Natural killer cell (primary cell): ENCODE measurements at regions not wholly inside any gene's neighbourhood (a gene's known extent, or its start where the extent isn't known, plus 50 kb on each side); places are given as distances from the start of the nearest gene placed in this dataset.

Experiments
- ATAC-seq, 3 donors: fragments of 150-1000 bp in 2 of 3; fragments of 200-7000 bp in 1 of 3; cut with Tn5 transposase; 1 replicate in 1 of 3; 2 replicates in 2 of 3; pipeline ENCODE4 v1.10.0; 2021; ENCODE audit warnings: mild to moderate bottlenecking in 2 of 3, moderate library complexity in 2 of 3
- DNase-seq, 2 donors: peaks; one replicate each; pipeline versions ENCODE4 v3.0.0 to v3.0.0-alpha.2; 2013 to 2021; ENCODE audit warnings: mixed read lengths in 1 of 2
- H3K27ac ChIP-seq: one replicate; pipeline ENCODE4 v1.5.1; 2013; ENCODE audit warnings: mild to moderate bottlenecking, low read length
- H3K27me3 ChIP-seq: one replicate; pipeline ENCODE4 v1.6.1; 2013; ENCODE audit warnings: low read length; ENCODE audit not compliant: control insufficient read depth, insufficient read depth
- H3K36me3 ChIP-seq: one replicate; pipeline ENCODE4 v1.6.1; 2013; ENCODE audit warnings: low read length; ENCODE audit not compliant: control insufficient read depth, insufficient read depth
- H3K4me1 ChIP-seq: one replicate; pipeline ENCODE4 v1.6.1; 2013; ENCODE audit warnings: low read length; ENCODE audit not compliant: control insufficient read depth, insufficient read depth
- H3K4me3 ChIP-seq: one replicate; pipeline ENCODE4 v1.5.1; 2013; ENCODE audit warnings: low read length
- H3K9me3 ChIP-seq: one replicate; pipeline ENCODE4 v1.6.1; 2013; ENCODE audit warnings: low read length; ENCODE audit not compliant: control insufficient read depth, insufficient read depth
- H3K27ac Mint-ChIP-seq, 2 donors: one replicate each; pipeline ENCODE4 v1.8.0; 2022; ENCODE audit warnings: mild to moderate bottlenecking in 2 of 2, mixed read lengths in 2 of 2, moderate library complexity in 1 of 2
- H3K27me3 Mint-ChIP-seq, 2 donors: one replicate each; pipeline ENCODE4 v1.8.0; 2022; ENCODE audit warnings: low read depth in 2 of 2, mixed read lengths in 2 of 2
- H3K36me3 Mint-ChIP-seq: one replicate; pipeline ENCODE4 v1.8.0; 2022; ENCODE audit warnings: mixed read lengths
- H3K4me1 Mint-ChIP-seq, 2 donors: one replicate each; pipeline ENCODE4 v1.8.0; 2022; ENCODE audit warnings: mixed read lengths in 2 of 2
- H3K4me3 Mint-ChIP-seq: one replicate; pipeline ENCODE4 v1.8.0; 2022; ENCODE audit warnings: mild to moderate bottlenecking, moderate library complexity, mixed read lengths
- H3K9me3 Mint-ChIP-seq, 2 donors: one replicate each; pipeline ENCODE4 v1.8.0; 2022; ENCODE audit warnings: mixed read lengths in 2 of 2
- CTCF ChIP-seq: fragments of 200-600 bp; IDR thresholded peaks from one replicate; pipeline ENCODE4 v1.8.0; 2022; ENCODE audit warnings: antibody characterized with exemption
- WGBS: methylation state at CpG from one replicate; pipeline ENCODE4 v1.1.7; 2013; ENCODE audit warnings: missing lambda C conversion rate; ENCODE audit not compliant: insufficient coverage; 5-methylcytosine and 5-hydroxymethylcytosine counted together
- intact Hi-C: fragments of 100-400 bp; cut with micrococcal nuclease; formaldehyde crosslinking; loops from one replicate; pipeline ENCODE4 v1.14.2; 2022

- Histone ChIP-seq H3K4me3 (no peak overlapping the region), H3K4me1 (no peaks in the 10 kb centered on the region), H3K27ac (no peak overlapping the region), H3K27me3 (no peaks in the 10 kb centered on the region), H3K36me3 (no peaks in the 10 kb centered on the region), H3K9me3 (no peaks in the 10 kb centered on the region)
- Mint-ChIP-seq H3K4me1 (no peaks in the 10 kb centered on the region), H3K36me3 (no peaks in the 10 kb centered on the region), H3K4me3 (no peak overlapping the region), H3K9me3 (peaks cover 0 to 2% of the 10 kb centered on the region in 2 donors), H3K27me3 (peaks cover 0 to 6% of the 10 kb centered on the region in 2 donors), H3K27ac (no peak overlapping the region)
- ATAC-seq (no peak), DNase-seq (no peak)
- intact Hi-C loops = no loop called here
- no peak for TF ChIP-seq CTCF
- 86% methylated on average over 4 of the region's 5 CpGs for WGBS
Measured at GRCh38 chr3:24953060-24953771, 458.6 kb upstream of the THRB start.

GRCh38 chr3:24956613-24957012, 462.0 kb upstream of the THRB start:
- Mint-ChIP-seq H3K4me3 (no peak overlapping the region), H3K27me3 (peaks cover 0 to 6% of the 10 kb centered on the region in 2 donors), H3K4me1 (no peaks in the 10 kb centered on the region), H3K27ac (no peak overlapping the region), H3K36me3 (no peaks in the 10 kb centered on the region), H3K9me3 (peaks cover 0 to 2% of the 10 kb centered on the region in 2 donors)
- Histone ChIP-seq H3K4me3 (no peak overlapping the region), H3K9me3 (no peaks in the 10 kb centered on the region), H3K27me3 (no peaks in the 10 kb centered on the region), H3K36me3 (no peaks in the 10 kb centered on the region), H3K27ac (no peak overlapping the region), H3K4me1 (no peaks in the 10 kb centered on the region)
- WGBS = 69% methylated on average over 4 of the region's 4 CpGs
- no peak for DNase-seq
- no peak for TF ChIP-seq CTCF
- ATAC-seq = no peak
- intact Hi-C loops = no loop called here

- H3K4me1 Mint-ChIP-seq = no peaks in the 10 kb centered on the region
- no peak overlapping the region for H3K27ac Mint-ChIP-seq
- intact Hi-C loops = no loop called here
- DNase-seq (no peak), ATAC-seq (no peak)
- 70% methylated on average over 2 of the region's 2 CpGs for WGBS
- no peaks in the 10 kb centered on the region for H3K9me3 ChIP-seq
- H3K4me1 ChIP-seq = no peaks in the 10 kb centered on the region
- no peaks in the 10 kb centered on the region for H3K36me3 ChIP-seq
- H3K27ac ChIP-seq = no peak overlapping the region
- H3K27me3 ChIP-seq = no peaks in the 10 kb centered on the region
- no peak overlapping the region for H3K4me3 ChIP-seq
- no peak for TF ChIP-seq CTCF
- peaks cover 0 to 2% of the 10 kb centered on the region in 2 donors for H3K9me3 Mint-ChIP-seq
- H3K4me3 Mint-ChIP-seq = no peak overlapping the region
- peaks cover 0 to 6% of the 10 kb centered on the region in 2 donors for H3K27me3 Mint-ChIP-seq
- no peaks in the 10 kb centered on the region for H3K36me3 Mint-ChIP-seq
Measured at GRCh38 chr3:24958271-24958670, 463.6 kb upstream of the THRB start.

GRCh38 chr3:24958910-24959447, 464.3 kb upstream of the THRB start:
- no peak overlapping the region for H3K4me3 Mint-ChIP-seq
- H3K36me3 Mint-ChIP-seq = no peaks in the 10 kb centered on the region
- peaks cover 0 to 2% of the 10 kb centered on the region in 2 donors for H3K9me3 Mint-ChIP-seq
- 92% methylated on average over 5 of the region's 5 CpGs for WGBS
- H3K4me3 ChIP-seq = no peak overlapping the region
- ATAC-seq (no peak), DNase-seq (no peak)
- peaks cover 0 to 6% of the 10 kb centered on the region in 2 donors for H3K27me3 Mint-ChIP-seq
- intact Hi-C loops = no loop called here
- no peaks in the 10 kb centered on the region for H3K36me3 ChIP-seq
- H3K27me3 ChIP-seq = no peaks in the 10 kb centered on the region
- H3K27ac ChIP-seq = no peak overlapping the region
- H3K9me3 ChIP-seq = no peaks in the 10 kb centered on the region
- TF ChIP-seq CTCF = no peak
- H3K4me1 ChIP-seq = no peaks in the 10 kb centered on the region
- no peaks in the 10 kb centered on the region for H3K4me1 Mint-ChIP-seq
- no peak overlapping the region for H3K27ac Mint-ChIP-seq
